ENCODE measurements at regions not wholly inside any gene's neighbourhood (a gene's known extent, or its start where the extent isn't known, plus 50 kb on each side); places are given as distances from the start of the nearest gene placed in this dataset.

DNA sequence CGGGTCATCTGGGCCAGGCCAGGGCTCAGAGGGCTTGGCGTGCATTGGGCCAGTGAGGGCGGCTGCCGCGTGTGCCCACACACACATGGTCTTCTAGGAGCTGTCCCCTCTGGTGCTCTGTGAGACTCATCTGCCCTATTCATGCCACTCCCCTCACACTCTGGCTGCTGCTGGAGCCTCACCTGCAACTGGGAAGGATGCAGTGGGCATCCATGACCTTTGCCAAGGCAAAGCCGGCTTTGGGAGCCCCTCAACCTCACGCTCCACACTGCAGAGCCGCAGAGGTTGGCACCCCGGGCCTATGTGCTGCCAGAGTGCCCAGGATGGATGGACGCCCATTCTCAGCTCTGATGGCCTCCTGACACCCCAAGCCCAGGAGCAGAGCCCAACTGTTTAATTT lies 330.2 kb upstream of the SALL3 start:
- Mint-ChIP-seq H3K27ac (no peak overlapping the region), H3K4me1 (no peaks in the 10 kb centered on the region), H3K9me3 (peaks cover 0 to 10% (median 7%) of the 10 kb centered on the region in 7 donors), H3K36me3 (no peaks in the 10 kb centered on the region), H3K27me3 (no peaks in the 10 kb centered on the region), H3K4me3 (no peak overlapping the region)
- ATAC-seq (ENCODE audit: low read depth in 2 of 2) = no peak
- Histone ChIP-seq H3K27ac (ENCODE audit: insufficient read depth, low read length, poor library complexity, severe bottlenecking) (no peak overlapping the region), H3K4me3 (ENCODE audit: low read depth, low read length) (no peak overlapping the region), H3K27me3 (ENCODE audit: control insufficient read depth, insufficient read depth, low read length) (no peaks in the 10 kb centered on the region), H3K9me3 (ENCODE audit: control insufficient read depth in 2 of 2, low read length in 2 of 2) (no peaks in the 10 kb centered on the region), H3K4me1 (ENCODE audit: control insufficient read depth, insufficient read depth, low read length, poor library complexity, severe bottlenecking) (no peaks in the 10 kb centered on the region), H3K36me3 (ENCODE audit: control insufficient read depth, insufficient read depth, low read length) (no peaks in the 10 kb centered on the region)
- DNase-seq = no peak

DNA sequence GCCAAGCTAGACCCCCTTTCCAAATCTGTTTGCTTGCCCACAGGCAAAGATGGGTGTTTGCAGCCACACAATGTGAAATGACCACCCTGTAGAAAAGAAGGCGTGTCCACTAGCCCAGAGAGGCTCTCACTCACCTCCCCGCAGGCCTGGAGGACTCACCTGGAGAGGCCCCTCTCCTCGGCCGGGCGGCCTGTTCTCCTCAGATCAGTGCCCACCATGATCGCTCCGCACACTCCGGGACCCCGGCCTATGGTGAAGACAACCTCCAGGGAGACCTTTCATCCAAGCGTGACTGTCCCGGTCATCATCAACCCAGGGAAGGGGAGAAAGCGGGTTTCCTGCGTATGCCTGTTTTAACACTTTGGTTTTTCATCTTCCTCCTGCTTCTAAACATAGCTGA lies 328.7 kb upstream of the SALL3 start:
- no peak for ATAC-seq (ENCODE audit: low read depth in 2 of 2)

DNA sequence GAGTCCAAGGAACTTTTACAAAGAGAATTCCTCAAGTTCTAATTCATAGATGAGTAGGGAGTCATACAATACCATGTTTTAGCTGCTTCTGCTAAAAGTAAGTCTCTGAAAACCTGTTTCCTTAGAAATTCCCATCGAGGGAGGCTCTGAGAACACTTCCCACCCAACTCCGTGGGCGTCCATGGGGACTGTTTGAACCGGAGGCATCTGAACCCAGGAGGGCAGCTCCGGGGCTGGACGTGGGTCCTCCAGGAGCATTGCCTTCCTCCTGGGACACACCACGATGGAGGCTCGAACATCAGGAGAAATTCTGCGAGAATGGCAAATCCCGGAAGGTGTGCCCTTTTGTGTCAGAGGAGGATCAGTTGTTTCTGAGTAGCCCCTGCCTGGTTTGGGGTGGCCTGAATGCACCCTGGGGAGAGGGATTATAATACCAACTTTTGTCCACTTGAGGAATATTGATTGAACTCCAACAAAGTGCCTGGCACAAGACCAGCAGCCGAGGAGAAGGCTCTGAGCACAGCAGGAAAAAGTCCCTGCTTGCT lies 327.5 kb upstream of the SALL3 start:
- Mint-ChIP-seq H3K4me1 (no peaks in the 10 kb centered on the region), H3K4me3 (no peak overlapping the region), H3K36me3 (no peaks in the 10 kb centered on the region), H3K27me3 (no peaks in the 10 kb centered on the region), H3K9me3 (peaks cover 0 to 11% (median 7%) of the 10 kb centered on the region in 7 donors), H3K27ac (no peak overlapping the region)
- no peak overlapping the region for H3K4me3 ChIP-seq (ENCODE audit: low read depth, low read length)
- no peaks in the 10 kb centered on the region for H3K9me3 ChIP-seq (ENCODE audit: control insufficient read depth in 2 of 2, low read length in 2 of 2)
- H3K36me3 ChIP-seq (ENCODE audit: control insufficient read depth, insufficient read depth, low read length) = no peaks in the 10 kb centered on the region
- no peaks in the 10 kb centered on the region for H3K27me3 ChIP-seq (ENCODE audit: control insufficient read depth, insufficient read depth, low read length)
- DNase-seq = no peak
- no peak for ATAC-seq (ENCODE audit: low read depth in 2 of 2)
- H3K4me1 ChIP-seq (ENCODE audit: control insufficient read depth, insufficient read depth, low read length, poor library complexity, severe bottlenecking) = no peaks in the 10 kb centered on the region
- H3K27ac ChIP-seq (ENCODE audit: insufficient read depth, low read length, poor library complexity, severe bottlenecking) = no peak overlapping the region

More for the DNA sequence above, 328.7 kb upstream of the SALL3 start:
- Mint-ChIP-seq H3K9me3 (peaks cover 0 to 9% (median 7%) of the 10 kb centered on the region in 7 donors), H3K27me3 (no peaks in the 10 kb centered on the region), H3K36me3 (no peaks in the 10 kb centered on the region), H3K4me3 (peak overlapping the region in 1 of 4 donors; percentile 32), H3K4me1 (no peaks in the 10 kb centered on the region), H3K27ac (peak overlapping the region in 1 of 3 donors; percentile 20)
- Histone ChIP-seq H3K27me3 (ENCODE audit: control insufficient read depth, insufficient read depth, low read length) (no peaks in the 10 kb centered on the region), H3K27ac (ENCODE audit: insufficient read depth, low read length, poor library complexity, severe bottlenecking) (no peak overlapping the region), H3K4me3 (ENCODE audit: low read depth, low read length) (no peak overlapping the region), H3K9me3 (ENCODE audit: control insufficient read depth in 2 of 2, low read length in 2 of 2) (no peaks in the 10 kb centered on the region), H3K36me3 (ENCODE audit: control insufficient read depth, insufficient read depth, low read length) (no peaks in the 10 kb centered on the region), H3K4me1 (ENCODE audit: control insufficient read depth, insufficient read depth, low read length, poor library complexity, severe bottlenecking) (no peaks in the 10 kb centered on the region)
- no peak for DNase-seq

- Mint-ChIP-seq H3K27ac (peak overlapping the region in 1 of 3 donors; percentile 14), H3K27me3 (no peaks in the 10 kb centered on the region), H3K9me3 (peaks cover 0 to 10% (median 7%) of the 10 kb centered on the region in 7 donors), H3K36me3 (no peaks in the 10 kb centered on the region), H3K4me3 (no peak overlapping the region), H3K4me1 (no peaks in the 10 kb centered on the region)
- no peak for DNase-seq
- ATAC-seq (ENCODE audit: low read depth in 2 of 2) = no peak
- no peaks in the 10 kb centered on the region for H3K9me3 ChIP-seq (ENCODE audit: control insufficient read depth in 2 of 2, low read length in 2 of 2)
- H3K4me3 ChIP-seq (ENCODE audit: low read depth, low read length) = no peak overlapping the region
- no peaks in the 10 kb centered on the region for H3K27me3 ChIP-seq (ENCODE audit: control insufficient read depth, insufficient read depth, low read length)
- no peak overlapping the region for H3K27ac ChIP-seq (ENCODE audit: insufficient read depth, low read length, poor library complexity, severe bottlenecking)
- no peaks in the 10 kb centered on the region for H3K36me3 ChIP-seq (ENCODE audit: control insufficient read depth, insufficient read depth, low read length)
- no peaks in the 10 kb centered on the region for H3K4me1 ChIP-seq (ENCODE audit: control insufficient read depth, insufficient read depth, low read length, poor library complexity, severe bottlenecking)
These were observed 323.7 kb upstream of the SALL3 start for GRCh38 chr18:78655921-78656320.

- H3K9me3 ChIP-seq (ENCODE audit: control insufficient read depth in 2 of 2, low read length in 2 of 2) = no peaks in the 10 kb centered on the region
- no peaks in the 10 kb centered on the region for H3K36me3 ChIP-seq (ENCODE audit: control insufficient read depth, insufficient read depth, low read length)
- H3K4me1 Mint-ChIP-seq = no peaks in the 10 kb centered on the region
- no peaks in the 10 kb centered on the region for H3K36me3 Mint-ChIP-seq
- H3K27ac Mint-ChIP-seq = no peak overlapping the region
- H3K27me3 ChIP-seq (ENCODE audit: control insufficient read depth, insufficient read depth, low read length) = no peaks in the 10 kb centered on the region
- no peaks in the 10 kb centered on the region for H3K4me1 ChIP-seq (ENCODE audit: control insufficient read depth, insufficient read depth, low read length, poor library complexity, severe bottlenecking)
- H3K27ac ChIP-seq (ENCODE audit: insufficient read depth, low read length, poor library complexity, severe bottlenecking) = no peak overlapping the region
- DNase-seq (no peak), ATAC-seq (ENCODE audit: low read depth in 2 of 2) (no peak)
- H3K27me3 Mint-ChIP-seq = no peaks in the 10 kb centered on the region
- H3K4me3 ChIP-seq (ENCODE audit: low read depth, low read length) = no peak overlapping the region
- peaks cover 0 to 10% (median 7%) of the 10 kb centered on the region in 7 donors for H3K9me3 Mint-ChIP-seq
- H3K4me3 Mint-ChIP-seq = no peak overlapping the region
These were observed 323.2 kb upstream of the SALL3 start for GRCh38 chr18:78656346-78656925.

DNA sequence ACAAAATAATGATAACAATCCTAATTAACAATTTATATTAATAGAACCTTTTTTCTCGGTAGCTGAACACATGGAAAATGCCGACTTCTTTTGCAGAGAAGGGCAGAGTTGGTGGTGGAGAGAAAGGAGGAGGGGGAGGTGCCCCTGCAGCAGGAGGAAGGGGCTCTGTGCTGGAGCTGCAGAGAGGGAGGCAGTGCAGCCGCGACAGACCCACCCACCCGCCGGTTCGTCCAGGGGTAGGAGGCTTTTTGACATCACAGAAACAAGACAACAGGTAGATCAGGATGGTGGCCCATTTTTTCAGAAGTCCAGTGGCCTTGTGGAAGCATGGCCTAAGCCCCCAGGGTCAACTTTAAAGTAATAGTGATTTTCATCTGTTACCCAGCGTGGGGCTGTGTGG lies 321.1 kb upstream of the SALL3 start:
- Histone ChIP-seq H3K27me3 (ENCODE audit: control insufficient read depth, insufficient read depth, low read length) (no peaks in the 10 kb centered on the region), H3K9me3 (ENCODE audit: control insufficient read depth in 2 of 2, low read length in 2 of 2) (no peaks in the 10 kb centered on the region), H3K4me1 (ENCODE audit: control insufficient read depth, insufficient read depth, low read length, poor library complexity, severe bottlenecking) (no peaks in the 10 kb centered on the region), H3K36me3 (ENCODE audit: control insufficient read depth, insufficient read depth, low read length) (no peaks in the 10 kb centered on the region), H3K4me3 (ENCODE audit: low read depth, low read length) (no peak overlapping the region), H3K27ac (ENCODE audit: insufficient read depth, low read length, poor library complexity, severe bottlenecking) (no peak overlapping the region)
- Mint-ChIP-seq H3K4me3 (no peak overlapping the region), H3K9me3 (peaks cover 0 to 3% (median 0%) of the 10 kb centered on the region in 7 donors), H3K27me3 (no peaks in the 10 kb centered on the region), H3K36me3 (no peaks in the 10 kb centered on the region), H3K27ac (no peak overlapping the region), H3K4me1 (no peaks in the 10 kb centered on the region)
- ATAC-seq (ENCODE audit: low read depth in 2 of 2) = no peak
- no peak for DNase-seq

DNA sequence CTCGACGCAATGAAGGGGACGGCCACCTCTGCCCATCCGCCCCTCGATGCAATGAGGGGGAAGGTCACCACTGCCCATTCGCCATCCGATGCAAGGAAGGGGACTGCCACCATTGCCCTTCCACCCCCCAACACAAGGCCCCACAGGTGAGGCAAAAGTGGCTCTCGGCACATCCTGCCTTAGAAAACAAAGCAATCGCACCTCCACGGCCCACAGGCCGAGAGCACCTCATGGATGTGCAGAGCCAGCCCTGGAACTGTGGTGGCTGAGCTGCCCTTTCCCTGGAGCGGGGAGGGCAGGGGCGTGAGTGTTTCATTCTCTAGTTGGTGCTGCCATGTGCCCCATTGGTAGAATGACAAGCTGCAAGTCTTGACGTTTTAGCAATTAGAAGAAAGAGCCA lies 320.6 kb upstream of the SALL3 start:
- no peaks in the 10 kb centered on the region for H3K36me3 Mint-ChIP-seq
- ATAC-seq (ENCODE audit: low read depth in 2 of 2) = no peak
- no peak overlapping the region for H3K27ac ChIP-seq (ENCODE audit: insufficient read depth, low read length, poor library complexity, severe bottlenecking)
- H3K9me3 Mint-ChIP-seq = peaks cover 0 to 3% (median 0%) of the 10 kb centered on the region in 7 donors
- no peaks in the 10 kb centered on the region for H3K4me1 Mint-ChIP-seq
- no peaks in the 10 kb centered on the region for H3K9me3 ChIP-seq (ENCODE audit: control insufficient read depth in 2 of 2, low read length in 2 of 2)
- no peak for DNase-seq
- H3K27me3 ChIP-seq (ENCODE audit: control insufficient read depth, insufficient read depth, low read length) = no peaks in the 10 kb centered on the region
- no peak overlapping the region for H3K4me3 Mint-ChIP-seq
- H3K36me3 ChIP-seq (ENCODE audit: control insufficient read depth, insufficient read depth, low read length) = no peaks in the 10 kb centered on the region
- H3K4me3 ChIP-seq (ENCODE audit: low read depth, low read length) = no peak overlapping the region
- no peak overlapping the region for H3K27ac Mint-ChIP-seq
- H3K27me3 Mint-ChIP-seq = no peaks in the 10 kb centered on the region
- H3K4me1 ChIP-seq (ENCODE audit: control insufficient read depth, insufficient read depth, low read length, poor library complexity, severe bottlenecking) = no peaks in the 10 kb centered on the region

- no peaks in the 10 kb centered on the region for H3K36me3 ChIP-seq (ENCODE audit: control insufficient read depth, insufficient read depth, low read length)
- no peak overlapping the region for H3K4me3 ChIP-seq (ENCODE audit: low read depth, low read length)
- Mint-ChIP-seq H3K4me1 (no peaks in the 10 kb centered on the region), H3K27me3 (no peaks in the 10 kb centered on the region), H3K9me3 (peaks cover 0 to 3% (median 0%) of the 10 kb centered on the region in 7 donors), H3K36me3 (no peaks in the 10 kb centered on the region), H3K27ac (no peak overlapping the region), H3K4me3 (no peak overlapping the region)
- no peak for DNase-seq
- H3K4me1 ChIP-seq (ENCODE audit: control insufficient read depth, insufficient read depth, low read length, poor library complexity, severe bottlenecking) = no peaks in the 10 kb centered on the region
- H3K27ac ChIP-seq (ENCODE audit: insufficient read depth, low read length, poor library complexity, severe bottlenecking) = no peak overlapping the region
- no peaks in the 10 kb centered on the region for H3K27me3 ChIP-seq (ENCODE audit: control insufficient read depth, insufficient read depth, low read length)
- ATAC-seq (ENCODE audit: low read depth in 2 of 2) = no peak
- no peaks in the 10 kb centered on the region for H3K9me3 ChIP-seq (ENCODE audit: control insufficient read depth in 2 of 2, low read length in 2 of 2)
These were observed 319.9 kb upstream of the SALL3 start for GRCh38 chr18:78659748-78660147.
